ENCODE measurements at regions not wholly inside any gene's neighbourhood (a gene's known extent, or its start where the extent isn't known, plus 50 kb on each side); places are given as distances from the start of the nearest gene placed in this dataset.

DNA sequence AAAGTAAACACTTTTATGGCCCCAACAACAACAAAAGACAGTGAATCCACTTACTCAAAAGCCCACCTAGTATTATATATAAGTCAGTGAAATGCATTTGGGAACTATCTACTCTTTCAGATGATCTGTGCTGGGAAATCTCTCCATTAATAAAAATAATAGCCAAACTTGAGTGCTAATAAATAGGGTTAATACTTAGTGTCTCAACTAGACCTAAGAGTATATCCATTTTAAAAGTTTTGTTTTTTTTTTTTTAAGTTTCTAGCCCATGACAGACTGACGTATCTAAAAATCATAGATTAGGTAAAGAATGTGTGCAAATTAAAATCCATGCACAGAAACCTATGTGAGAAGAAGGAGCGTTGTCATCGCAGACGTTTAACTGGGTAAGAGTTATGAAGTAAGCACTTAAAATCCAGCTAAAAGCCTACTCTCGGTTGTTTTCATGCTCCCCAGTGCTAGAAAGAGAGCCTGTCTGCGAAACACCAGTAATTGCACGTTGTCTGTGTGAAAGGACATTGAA, 83.4 kb upstream of the PELI1 start:
- Histone ChIP-seq H3K9me3 (no peaks in the 10 kb centered on the region), H4K20me1 (ENCODE audit: insufficient read depth) (no peaks in the 10 kb centered on the region), H3K9me2 (no peaks in the 10 kb centered on the region), H3K79me2 (ENCODE audit: insufficient read depth) (no peaks in the 10 kb centered on the region), H3K27ac (ENCODE audit: low read depth in 2 of 2, low read length in 1 of 2) (peak overlapping the region in 1 of 2 experiments; percentile 51; a peak in 2 of 4 replicates), H3K4me1 (ENCODE audit: control insufficient read depth in 1 of 2, insufficient read depth in 2 of 2, low read depth in 1 of 2, low read length in 1 of 2) (peaks cover 0 to 8% of the 10 kb centered on the region in 2 experiments; a peak in 2 of 4 replicates), H3K4me2 (peak overlapping the region; percentile 75), H3K36me3 (replicated peaks in 1 of 2; ENCODE audit: control insufficient read depth in 1 of 2, insufficient read depth in 2 of 2, low read length in 1 of 2) (no peaks in the 10 kb centered on the region), H3K4me3 (ENCODE audit: low read depth in 2 of 2, low read length in 1 of 2) (peak overlapping the region; percentile 44 to 57; a peak in 3 of 4 replicates), H3K9ac (no peak overlapping the region), H2AFZ (ENCODE audit: low read depth) (peak overlapping the region; percentile 73), H3F3A (replicated peaks; ENCODE audit: insufficient read depth) (no peaks in the 10 kb centered on the region), H3K27me3 (ENCODE audit: insufficient read depth) (peaks cover 4% of the 10 kb centered on the region; the same call in 1 of the 2 replicates)
- 22% methylated on average over 7 of the region's 7 CpGs for WGBS (ENCODE audit: low lambda C conversion rate)
- ChIA-PET POLR2A (no interaction called here), CTCF (interaction anchor here (1.4 kb wide), 1 partner anchor 34 kb away, joined by 5 read pairs; no protein-coding TSS in a partner anchor)
- no peak for DNase-seq
- no peak for TF ChIP-seq GATA2 (CRISPR knock-in tag; IDR thresholded peaks at IDR 0.05)
- TF ChIP-seq FOSL2 (IDR thresholded peaks at IDR 0.05; ENCODE audit: borderline replicate concordance, low read depth), result no peak
- TF ChIP-seq, protein P1, sequence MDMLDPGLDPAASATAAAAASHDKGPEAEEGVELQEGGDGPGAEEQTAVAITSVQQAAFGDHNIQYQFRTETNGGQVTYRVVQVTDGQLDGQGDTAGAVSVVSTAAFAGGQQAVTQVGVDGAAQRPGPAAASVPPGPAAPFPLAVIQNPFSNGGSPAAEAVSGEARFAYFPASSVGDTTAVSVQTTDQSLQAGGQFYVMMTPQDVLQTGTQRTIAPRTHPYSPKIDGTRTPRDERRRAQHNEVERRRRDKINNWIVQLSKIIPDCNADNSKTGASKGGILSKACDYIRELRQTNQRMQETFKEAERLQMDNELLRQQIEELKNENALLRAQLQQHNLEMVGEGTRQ (IDR thresholded peaks at IDR 0.05; ENCODE audit: borderline replicate concordance, low read depth, low read length), result no peak
- no peak for TF ChIP-seq NFIC (IDR thresholded peaks at IDR 0.05; ENCODE audit: borderline replicate concordance)
- TF ChIP-seq YY1 (IDR thresholded peaks at IDR 0.05; ENCODE audit: low read depth), result no peak
- no peak for TF ChIP-seq SIN3A (IDR thresholded peaks at IDR 0.05; ENCODE audit: borderline replicate concordance, low read depth, low read length)
- TF ChIP-seq, protein P2, sequence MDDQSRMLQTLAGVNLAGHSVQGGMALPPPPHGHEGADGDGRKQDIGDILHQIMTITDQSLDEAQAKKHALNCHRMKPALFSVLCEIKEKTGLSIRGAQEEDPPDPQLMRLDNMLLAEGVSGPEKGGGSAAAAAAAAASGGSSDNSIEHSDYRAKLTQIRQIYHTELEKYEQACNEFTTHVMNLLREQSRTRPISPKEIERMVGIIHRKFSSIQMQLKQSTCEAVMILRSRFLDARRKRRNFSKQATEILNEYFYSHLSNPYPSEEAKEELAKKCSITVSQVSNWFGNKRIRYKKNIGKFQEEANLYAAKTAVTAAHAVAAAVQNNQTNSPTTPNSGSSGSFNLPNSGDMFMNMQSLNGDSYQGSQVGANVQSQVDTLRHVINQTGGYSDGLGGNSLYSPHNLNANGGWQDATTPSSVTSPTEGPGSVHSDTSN (IDR thresholded peaks at IDR 0.05), result no peak
- TF ChIP-seq RCOR1 (IDR thresholded peaks at IDR 0.05; ENCODE audit: low read length), result no peak
- no peak for TF ChIP-seq EP300 (IDR thresholded peaks at IDR 0.05; ENCODE audit: borderline replicate concordance in 1 of 2, low read depth in 1 of 2, low read length in 1 of 2)
- no peak for TF ChIP-seq RXRA (IDR thresholded peaks at IDR 0.05; ENCODE audit: borderline replicate concordance, low read depth)
- no peak for TF ChIP-seq SMC3 (IDR thresholded peaks at IDR 0.05; ENCODE audit: low read depth, low read length)

DNA sequence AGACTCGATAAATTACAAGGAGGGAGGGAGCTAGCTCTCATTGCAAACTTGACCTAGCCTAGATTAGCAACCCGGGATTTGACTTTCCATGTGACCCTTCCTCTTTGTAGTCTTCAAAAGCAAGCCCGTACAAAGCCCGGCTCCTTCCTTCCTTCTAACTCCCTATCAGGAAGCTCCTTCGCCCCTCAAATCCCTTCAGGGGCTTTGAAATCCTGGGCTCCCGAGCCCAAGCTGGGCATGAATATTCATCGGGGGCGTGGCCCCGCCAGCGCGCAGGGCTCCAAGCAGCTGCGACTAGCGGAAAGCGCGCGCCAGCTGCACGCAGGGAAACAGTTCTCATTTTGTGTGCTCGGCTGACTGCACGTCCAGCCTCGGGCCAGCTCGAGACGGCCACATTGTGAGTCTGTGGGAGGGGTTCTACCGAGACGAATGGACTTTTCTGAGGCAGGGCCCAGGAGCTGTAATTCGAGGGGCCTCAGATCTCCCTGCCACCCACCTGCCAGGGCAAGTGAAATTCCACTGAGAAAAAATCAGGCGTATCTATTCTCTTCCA, 84.0 kb upstream of the PELI1 start:
- Histone ChIP-seq H3K36me3 (replicated peaks in 1 of 2; ENCODE audit: control insufficient read depth in 1 of 2, insufficient read depth in 2 of 2, low read length in 1 of 2) (no peaks in the 10 kb centered on the region), H3K9ac (no peak overlapping the region), H3K4me1 (ENCODE audit: control insufficient read depth in 1 of 2, insufficient read depth in 2 of 2, low read depth in 1 of 2, low read length in 1 of 2) (peaks cover 0 to 8% of the 10 kb centered on the region in 2 experiments; a peak in 2 of 4 replicates), H3K9me2 (no peaks in the 10 kb centered on the region), H3K4me2 (peak overlapping the region; percentile 75), H3K4me3 (ENCODE audit: low read depth in 2 of 2, low read length in 1 of 2) (peak overlapping the region; percentile 44 to 57; a peak in 3 of 4 replicates), H3K27me3 (ENCODE audit: insufficient read depth) (peaks cover 4% of the 10 kb centered on the region; the same call in 1 of the 2 replicates), H3F3A (replicated peaks; ENCODE audit: insufficient read depth) (no peaks in the 10 kb centered on the region), H3K27ac (ENCODE audit: low read depth in 2 of 2, low read length in 1 of 2) (peak overlapping the region in 1 of 2 experiments; percentile 51; a peak in 2 of 4 replicates), H3K9me3 (no peaks in the 10 kb centered on the region), H2AFZ (ENCODE audit: low read depth) (peak overlapping the region; percentile 73), H4K20me1 (ENCODE audit: insufficient read depth) (no peaks in the 10 kb centered on the region), H3K79me2 (ENCODE audit: insufficient read depth) (no peaks in the 10 kb centered on the region)
- POLR2A ChIA-PET, result no interaction called here
- peak; percentile 80 for DNase-seq
- 3% methylated on average over 21 of the region's 26 CpGs for WGBS (ENCODE audit: low lambda C conversion rate)
- TF ChIP-seq TCF12 (IDR thresholded peaks at IDR 0.05) (no peak), RCOR1 (IDR thresholded peaks at IDR 0.05; ENCODE audit: low read length) (0 out of 2 replicates have a peak, but pooled peaks have one; percentile 5), SMC3 (IDR thresholded peaks at IDR 0.05; ENCODE audit: low read depth, low read length) (peak; percentile 5; the same call in 1 of the 2 replicates), RAD21 (IDR thresholded peaks at IDR 0.05; ENCODE audit: low read length) (0 out of 2 replicates have a peak, but pooled peaks have one; percentile 12), MEF2A (IDR thresholded peaks at IDR 0.05; ENCODE audit: borderline replicate concordance, low read depth) (no peak), RXRA (IDR thresholded peaks at IDR 0.05; ENCODE audit: borderline replicate concordance, low read depth) (no peak), CHD2 (IDR thresholded peaks at IDR 0.05; ENCODE audit: low read length, partially characterized antibody) (no peak), MXI1 (IDR thresholded peaks at IDR 0.05; ENCODE audit: low read depth, low read length) (peak; percentile 74), FOXM1 (IDR thresholded peaks at IDR 0.05; ENCODE audit: low read depth) (no peak), TAF1 (IDR thresholded peaks at IDR 0.05; ENCODE audit: borderline replicate concordance, low read depth, low read length) (no peak)
- TF ChIP-seq, protein P3, sequence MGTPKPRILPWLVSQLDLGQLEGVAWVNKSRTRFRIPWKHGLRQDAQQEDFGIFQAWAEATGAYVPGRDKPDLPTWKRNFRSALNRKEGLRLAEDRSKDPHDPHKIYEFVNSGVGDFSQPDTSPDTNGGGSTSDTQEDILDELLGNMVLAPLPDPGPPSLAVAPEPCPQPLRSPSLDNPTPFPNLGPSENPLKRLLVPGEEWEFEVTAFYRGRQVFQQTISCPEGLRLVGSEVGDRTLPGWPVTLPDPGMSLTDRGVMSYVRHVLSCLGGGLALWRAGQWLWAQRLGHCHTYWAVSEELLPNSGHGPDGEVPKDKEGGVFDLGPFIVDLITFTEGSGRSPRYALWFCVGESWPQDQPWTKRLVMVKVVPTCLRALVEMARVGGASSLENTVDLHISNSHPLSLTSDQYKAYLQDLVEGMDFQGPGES (IDR thresholded peaks at IDR 0.05; ENCODE audit: low read depth, low read length), result no peak
- TF ChIP-seq, protein P4, sequence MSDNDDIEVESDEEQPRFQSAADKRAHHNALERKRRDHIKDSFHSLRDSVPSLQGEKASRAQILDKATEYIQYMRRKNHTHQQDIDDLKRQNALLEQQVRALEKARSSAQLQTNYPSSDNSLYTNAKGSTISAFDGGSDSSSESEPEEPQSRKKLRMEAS (IDR thresholded peaks at IDR 0.05; ENCODE audit: low read depth), result 0 out of 2 replicates have a peak, but pooled peaks have one; percentile 39
- CTCF ChIA-PET, result interaction anchor here (1.4 kb wide), 1 partner anchor 34 kb away, joined by 5 read pairs; no protein-coding TSS in a partner anchor

All from SK-N-SH (cell line).